ENCODE measurements at regions not wholly inside any gene's neighbourhood (a gene's known extent, or its start where the extent isn't known, plus 50 kb on each side); places are given as distances from the start of the nearest gene placed in this dataset.

DNA sequence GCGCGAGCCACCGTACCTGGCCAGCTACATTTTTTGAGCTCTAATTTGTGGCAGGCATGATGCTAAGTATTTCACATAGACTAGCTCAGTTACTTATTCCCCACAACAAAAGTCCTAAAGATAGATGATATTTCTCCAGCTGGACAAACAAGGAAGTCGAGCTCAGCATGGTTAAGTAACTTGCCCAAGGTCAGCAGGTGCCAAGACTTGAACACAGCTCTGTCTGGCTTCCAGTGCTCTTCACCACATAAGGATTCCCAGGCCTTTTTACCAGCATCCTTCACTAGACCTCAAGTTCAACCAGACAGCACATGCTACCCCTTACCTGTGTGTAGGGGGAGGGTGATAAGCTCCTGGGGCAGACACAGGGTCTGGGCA, 177.3 kb upstream of the NCAM1 start:
- TF ChIP-seq, protein P1, sequence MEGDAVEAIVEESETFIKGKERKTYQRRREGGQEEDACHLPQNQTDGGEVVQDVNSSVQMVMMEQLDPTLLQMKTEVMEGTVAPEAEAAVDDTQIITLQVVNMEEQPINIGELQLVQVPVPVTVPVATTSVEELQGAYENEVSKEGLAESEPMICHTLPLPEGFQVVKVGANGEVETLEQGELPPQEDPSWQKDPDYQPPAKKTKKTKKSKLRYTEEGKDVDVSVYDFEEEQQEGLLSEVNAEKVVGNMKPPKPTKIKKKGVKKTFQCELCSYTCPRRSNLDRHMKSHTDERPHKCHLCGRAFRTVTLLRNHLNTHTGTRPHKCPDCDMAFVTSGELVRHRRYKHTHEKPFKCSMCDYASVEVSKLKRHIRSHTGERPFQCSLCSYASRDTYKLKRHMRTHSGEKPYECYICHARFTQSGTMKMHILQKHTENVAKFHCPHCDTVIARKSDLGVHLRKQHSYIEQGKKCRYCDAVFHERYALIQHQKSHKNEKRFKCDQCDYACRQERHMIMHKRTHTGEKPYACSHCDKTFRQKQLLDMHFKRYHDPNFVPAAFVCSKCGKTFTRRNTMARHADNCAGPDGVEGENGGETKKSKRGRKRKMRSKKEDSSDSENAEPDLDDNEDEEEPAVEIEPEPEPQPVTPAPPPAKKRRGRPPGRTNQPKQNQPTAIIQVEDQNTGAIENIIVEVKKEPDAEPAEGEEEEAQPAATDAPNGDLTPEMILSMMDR (IDR thresholded peaks at IDR 0.05), result no peak
- TF ChIP-seq EP300 (IDR thresholded peaks at IDR 0.05) (no peak), POLR2A (IDR thresholded peaks at IDR 0.05) (no peak)

Measured in ovary (tissue), 3 donors.